ENCODE measurements at regions not wholly inside any gene's neighbourhood (a gene's known extent, or its start where the extent isn't known, plus 50 kb on each side); places are given as distances from the start of the nearest gene placed in this dataset.

GRCh38 chr5:43889233-43889632 is 286.3 kb downstream of the NNT start:
- no peak overlapping the region for H3K4me3 Mint-ChIP-seq
- H3K4me1 ChIP-seq (ENCODE audit: insufficient read depth, low read length) = no peaks in the 10 kb centered on the region
- H3K79me2 ChIP-seq (ENCODE audit: insufficient read depth, low read length) = no peaks in the 10 kb centered on the region

More at GRCh38 chr5:43889233-43889632, 286.3 kb downstream of the NNT start:
- Histone ChIP-seq H3K23ac (ENCODE audit: insufficient read length, low read depth, low read length) (no peak overlapping the region), H2BK120ac (ENCODE audit: low read depth, low read length, poor library complexity, severe bottlenecking) (no peak overlapping the region), H2BK12ac (ENCODE audit: insufficient read length, low read depth, low read length) (no peak overlapping the region), H3T11ph (ENCODE audit: low read length) (no peak overlapping the region), H2BK5ac (ENCODE audit: insufficient read length, low read length) (no peak overlapping the region), H2AK5ac (ENCODE audit: insufficient read length, low read length) (no peak overlapping the region), H4K91ac (ENCODE audit: insufficient read length, low read depth, low read length) (no peak overlapping the region), H3K9ac (ENCODE audit: extremely low read depth, insufficient read length, low read length) (no peak overlapping the region), H3K4ac (ENCODE audit: low read depth, low read length) (no peak overlapping the region), H2AFZ (ENCODE audit: low read length) (no peak overlapping the region), H3K23me2 (ENCODE audit: insufficient read length, low read depth, low read length, poor library complexity, severe bottlenecking) (no peaks in the 10 kb centered on the region), H3K18ac (ENCODE audit: insufficient read length, low read depth, low read length) (no peak overlapping the region), H3K14ac (ENCODE audit: insufficient read depth, low read length) (no peak overlapping the region), H3K27ac (ENCODE audit: insufficient read length, low read depth, low read length) (no peak overlapping the region), H4K8ac (replicated peaks; ENCODE audit: insufficient read length, low read depth, low read length) (no peak overlapping the region), H4K20me1 (ENCODE audit: control insufficient read depth, insufficient read depth, insufficient read length) (no peaks in the 10 kb centered on the region), H3K9me3 (ENCODE audit: control insufficient read depth, low read depth, low read length) (no peaks in the 10 kb centered on the region), H3K27me3 (ENCODE audit: insufficient read depth, low read length) (no peaks in the 10 kb centered on the region), H3K79me1 (ENCODE audit: insufficient read depth, low read depth, low read length, poor library complexity, severe bottlenecking) (no peaks in the 10 kb centered on the region), H3K4me2 (ENCODE audit: insufficient read depth, insufficient read length, low read length) (no peak overlapping the region), H3K56ac (ENCODE audit: insufficient read length, low read depth, low read length) (no peak overlapping the region), H4K5ac (ENCODE audit: insufficient read length, low read depth, low read length) (no peak overlapping the region), H2BK20ac (ENCODE audit: low read depth, low read length, poor library complexity, severe bottlenecking) (no peak overlapping the region), H2BK15ac (ENCODE audit: low read depth, low read length) (no peak overlapping the region)
- no peak for DNase-seq
- WGBS (ENCODE audit: extremely low coverage, insufficient read length, low lambda C conversion rate) = no CpG with 5 or more reads among the region's 1 CpG
- H3K9me3 Mint-ChIP-seq = no peaks in the 10 kb centered on the region; a peak in 1 of 5 replicates
- H3K4me1 Mint-ChIP-seq = peaks cover 0 to 8% of the 10 kb centered on the region in 2 experiments; a peak in 2 of 4 replicates
- H3K27me3 Mint-ChIP-seq (ENCODE audit: low read depth) = no peaks in the 10 kb centered on the region
- TF ChIP-seq CTCF (conservative IDR thresholded peaks at IDR 0.05) = no peak
- no peaks in the 10 kb centered on the region for H3K36me3 Mint-ChIP-seq (ENCODE audit: insufficient read depth in 1 of 3, low read depth in 3 of 3)
- no peak overlapping the region for H3K27ac Mint-ChIP-seq

All from H9 (cell line).